ENCODE measurements at regions not wholly inside any gene's neighbourhood (a gene's known extent, or its start where the extent isn't known, plus 50 kb on each side); places are given as distances from the start of the nearest gene placed in this dataset.

DNA sequence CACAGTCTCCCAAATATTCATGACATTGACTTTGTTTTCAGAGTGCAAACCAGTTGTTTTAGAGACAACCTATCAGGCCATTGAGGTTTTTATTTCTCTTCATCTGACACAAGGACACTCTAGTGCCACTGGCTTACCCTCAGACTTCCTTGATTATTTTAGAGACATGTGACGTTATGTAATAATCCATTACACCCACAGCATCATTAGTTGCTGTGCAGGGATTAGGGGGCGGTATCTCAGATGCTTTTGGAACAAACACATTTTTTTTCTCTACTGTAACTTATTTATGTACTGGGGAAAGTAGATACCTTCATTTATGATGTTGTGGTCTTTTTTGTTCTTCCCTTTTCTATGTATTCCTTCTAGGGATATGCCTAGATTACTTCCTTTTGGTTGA is 2293.1 kb downstream of the PCDH7 start:
- TF ChIP-seq EZH2 (IDR thresholded peaks at IDR 0.05; ENCODE audit: borderline replicate concordance) (no peak), CTCF (IDR thresholded peaks at IDR 0.05; ENCODE audit: poor library complexity) (no peak)
